DND-41 (cell line): ENCODE measurements at regions not wholly inside any gene's neighbourhood (a gene's known extent, or its start where the extent isn't known, plus 50 kb on each side); places are given as distances from the start of the nearest gene placed in this dataset.

Source experiments
- CTCF ChIP-seq: IDR thresholded peaks from 2 replicates; pipeline ENCODE4 v1.5.1; 2012; ENCODE audit warnings: borderline replicate concordance, low read length, moderate library complexity, mild to moderate bottlenecking; ENCODE audit not compliant: poor library complexity, severe bottlenecking; ENCODE audit errors: extremely low read depth
- EZH2 ChIP-seq: IDR thresholded peaks from 3 replicates; pipeline ENCODE4 v1.6.1; 2012; ENCODE audit warnings: borderline replicate concordance, low read depth, mild to moderate bottlenecking, moderate library complexity, low read length, inconsistent platforms; ENCODE audit not compliant: severe bottlenecking

GRCh38 chr9:87026204-87026603, 78.9 kb upstream of the GAS1 start:
- TF ChIP-seq CTCF: no peak
- no peak for TF ChIP-seq EZH2
